GM12865 (cell line): ENCODE measurements at regions not wholly inside any gene's neighbourhood (a gene's known extent, or its start where the extent isn't known, plus 50 kb on each side); places are given as distances from the start of the nearest gene placed in this dataset.

Source experiments
- DNase-seq: peaks from one replicate; pipeline ENCODE4 v3.0.0; 2010; ENCODE audit warnings: low read depth
- H3K4me3 ChIP-seq: 2 replicates; pipeline ENCODE4 v1.5.1; 2011; ENCODE audit warnings: mild to moderate bottlenecking, low read depth, low read length, control low read depth
- CTCF ChIP-seq: IDR thresholded peaks from 2 replicates; pipeline ENCODE4 v1.5.1; 2011; ENCODE audit warnings: low read length, control low read depth, low read depth, inconsistent platforms; ENCODE audit not compliant: insufficient read depth; ENCODE audit errors: missing control alignments

- no peak for DNase-seq
- no peak for TF ChIP-seq CTCF
- no peak overlapping the region for H3K4me3 ChIP-seq
These were observed 490.3 kb downstream of the METTL15 start for GRCh38 chr11:28598531-28598930.

GRCh38 chr11:28596816-28597215 lies 488.6 kb downstream of the METTL15 start:
- TF ChIP-seq CTCF = no peak
- no peak for DNase-seq
- H3K4me3 ChIP-seq = no peak overlapping the region

- H3K4me3 ChIP-seq = no peak overlapping the region
- no peak for TF ChIP-seq CTCF
- no peak for DNase-seq
These were observed 484.0 kb downstream of the METTL15 start for GRCh38 chr11:28592141-28592540.

GRCh38 chr11:28584992-28585391 lies 476.8 kb downstream of the METTL15 start:
- H3K4me3 ChIP-seq = no peak overlapping the region
- DNase-seq = no peak
- no peak for TF ChIP-seq CTCF

- no peak for TF ChIP-seq CTCF
- DNase-seq = no peak
- no peak overlapping the region for H3K4me3 ChIP-seq
These were observed 474.3 kb downstream of the METTL15 start for GRCh38 chr11:28582506-28582905.

- DNase-seq = no peak
- no peak overlapping the region for H3K4me3 ChIP-seq
- no peak for TF ChIP-seq CTCF
These were observed 473.4 kb downstream of the METTL15 start for GRCh38 chr11:28581286-28582242.
